ENCODE measurements at regions not wholly inside any gene's neighbourhood (a gene's known extent, or its start where the extent isn't known, plus 50 kb on each side); places are given as distances from the start of the nearest gene placed in this dataset.

GRCh38 chr3:188975600-188976314 lies 196.0 kb upstream of the TPRG1 start:
- in situ Hi-C loops (cut with MboI; ENCODE audit: low pct_ligation_motif_present in 1 of 4, low pct_unique_long_range_greater_than_20kb in 1 of 4, low sequenced_read_pairs in 3 of 4) (no loop called here), intact Hi-C loops (cut with DNase I; ENCODE audit: low total_unique reads) (loop anchor here (10.0 kb wide), 1 partner anchor 169 kb away; no protein-coding TSS in a partner anchor)
- Histone ChIP-seq H3K27me3 (no peaks in the 10 kb centered on the region), H3K27ac (peak overlapping the region; percentile 33 to 69 (median 50)), H3K4me1 (peaks cover 0 to 15% (median 2%) of the 10 kb centered on the region in 4 donors), H3K4me3 (peak overlapping the region in 1 of 4 donors; percentile 6), H3K36me3 (no peaks in the 10 kb centered on the region), H3K9me3 (peaks cover 0 to 8% of the 10 kb centered on the region in 2 donors)
- DNase-seq: no peak
- WGBS, 2 donors (ENCODE audit: low coverage in 1 of 2): 45 to 55% methylated on average over 12 of the region's 12 CpGs
- TF ChIP-seq EP300 (IDR thresholded peaks at IDR 0.05; ENCODE audit: low read depth) (no peak), POLR2A (IDR thresholded peaks at IDR 0.05) (no peak), POLR2AphosphoS5 (IDR thresholded peaks at IDR 0.05) (no peak)
- TF ChIP-seq, protein P1, sequence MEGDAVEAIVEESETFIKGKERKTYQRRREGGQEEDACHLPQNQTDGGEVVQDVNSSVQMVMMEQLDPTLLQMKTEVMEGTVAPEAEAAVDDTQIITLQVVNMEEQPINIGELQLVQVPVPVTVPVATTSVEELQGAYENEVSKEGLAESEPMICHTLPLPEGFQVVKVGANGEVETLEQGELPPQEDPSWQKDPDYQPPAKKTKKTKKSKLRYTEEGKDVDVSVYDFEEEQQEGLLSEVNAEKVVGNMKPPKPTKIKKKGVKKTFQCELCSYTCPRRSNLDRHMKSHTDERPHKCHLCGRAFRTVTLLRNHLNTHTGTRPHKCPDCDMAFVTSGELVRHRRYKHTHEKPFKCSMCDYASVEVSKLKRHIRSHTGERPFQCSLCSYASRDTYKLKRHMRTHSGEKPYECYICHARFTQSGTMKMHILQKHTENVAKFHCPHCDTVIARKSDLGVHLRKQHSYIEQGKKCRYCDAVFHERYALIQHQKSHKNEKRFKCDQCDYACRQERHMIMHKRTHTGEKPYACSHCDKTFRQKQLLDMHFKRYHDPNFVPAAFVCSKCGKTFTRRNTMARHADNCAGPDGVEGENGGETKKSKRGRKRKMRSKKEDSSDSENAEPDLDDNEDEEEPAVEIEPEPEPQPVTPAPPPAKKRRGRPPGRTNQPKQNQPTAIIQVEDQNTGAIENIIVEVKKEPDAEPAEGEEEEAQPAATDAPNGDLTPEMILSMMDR (IDR thresholded peaks at IDR 0.05): no peak

- H3K9me3 ChIP-seq: peaks cover 0 to 1% of the 10 kb centered on the region in 2 donors
- TF ChIP-seq, protein P1 (IDR thresholded peaks at IDR 0.05): no peak
- TF ChIP-seq EP300 (IDR thresholded peaks at IDR 0.05; ENCODE audit: low read depth) (no peak), POLR2AphosphoS5 (IDR thresholded peaks at IDR 0.05) (no peak), POLR2A (IDR thresholded peaks at IDR 0.05) (no peak)
- intact Hi-C loops (cut with DNase I; ENCODE audit: low total_unique reads): loop anchor here (10.0 kb wide), 1 partner anchor 168 kb away; no protein-coding TSS in a partner anchor
- peaks cover 0 to 15% (median 2%) of the 10 kb centered on the region in 4 donors for H3K4me1 ChIP-seq
- no peaks in the 10 kb centered on the region for H3K27me3 ChIP-seq
- WGBS, 2 donors (ENCODE audit: low coverage in 1 of 2): 64 to 90% methylated on average over 3 to 4 of the region's 4 CpGs
- H3K36me3 ChIP-seq: no peaks in the 10 kb centered on the region
- H3K27ac ChIP-seq: peak overlapping the region; percentile 24 to 69 (median 46)
- no peak for DNase-seq
- H3K4me3 ChIP-seq: no peak overlapping the region
- in situ Hi-C loops (cut with MboI; ENCODE audit: low pct_ligation_motif_present in 1 of 4, low pct_unique_long_range_greater_than_20kb in 1 of 4, low sequenced_read_pairs in 3 of 4): no loop called here
Observed at GRCh38 chr3:188976407-188976806, 195.4 kb upstream of the TPRG1 start.

DNA sequence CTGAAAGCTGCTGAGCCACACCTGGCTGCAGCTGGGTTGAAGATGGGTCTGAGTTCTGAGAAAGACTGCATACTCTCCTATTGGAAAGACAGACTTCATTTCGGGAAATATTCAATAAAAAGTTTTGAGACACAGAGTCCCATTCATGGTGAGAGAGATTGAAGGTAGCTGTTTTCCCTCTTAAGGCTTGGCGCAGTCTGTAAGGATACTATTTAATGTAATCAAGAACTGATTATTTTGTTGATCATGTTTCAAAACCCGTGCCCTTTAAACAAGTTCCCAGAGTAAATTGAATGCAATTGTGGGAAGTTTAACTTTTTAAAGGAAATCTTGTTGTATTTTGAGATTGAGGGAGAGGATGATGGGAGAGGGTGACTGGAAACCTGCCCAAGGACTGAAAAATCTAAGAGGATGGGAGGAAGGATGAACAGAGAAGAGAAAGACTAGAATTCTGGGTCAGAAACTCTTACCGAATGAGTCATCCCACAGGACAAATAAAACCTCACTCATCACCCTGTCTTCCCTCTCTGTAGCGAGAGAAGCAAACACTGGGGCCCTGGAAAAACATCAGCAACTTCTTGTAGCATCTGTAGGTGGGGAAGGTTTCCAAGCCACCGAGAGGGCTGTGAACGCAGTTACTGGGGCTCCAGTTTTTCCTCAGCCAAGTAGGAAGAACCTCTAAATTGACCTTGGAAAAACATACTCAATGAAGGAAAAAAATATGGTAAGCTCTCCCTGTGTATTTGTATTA lies 193.2 kb upstream of the TPRG1 start:
- in situ Hi-C loops (cut with MboI; ENCODE audit: low pct_ligation_motif_present in 1 of 4, low pct_unique_long_range_greater_than_20kb in 1 of 4, low sequenced_read_pairs in 3 of 4): no loop called here
- Histone ChIP-seq H3K4me1 (peaks cover 0 to 15% (median 2%) of the 10 kb centered on the region in 4 donors), H3K4me3 (no peak overlapping the region), H3K27me3 (no peaks in the 10 kb centered on the region), H3K27ac (peak overlapping the region; percentile 30 to 51 (median 38)), H3K9me3 (no peaks in the 10 kb centered on the region), H3K36me3 (no peaks in the 10 kb centered on the region)
- no peak for DNase-seq
- no peak for TF ChIP-seq POLR2AphosphoS5 (IDR thresholded peaks at IDR 0.05)
- TF ChIP-seq POLR2A (IDR thresholded peaks at IDR 0.05): no peak
- no peak for TF ChIP-seq EP300 (IDR thresholded peaks at IDR 0.05; ENCODE audit: low read depth)
- TF ChIP-seq, protein P1 (IDR thresholded peaks at IDR 0.05): no peak
- WGBS, 2 donors (ENCODE audit: low coverage in 1 of 2): 63 to 74% methylated on average over 4 to 7 of the region's 7 CpGs
- intact Hi-C loops (cut with DNase I; ENCODE audit: low total_unique reads): loop anchor here (10.0 kb wide), 1 partner anchor 166 kb away; no protein-coding TSS in a partner anchor

DNA sequence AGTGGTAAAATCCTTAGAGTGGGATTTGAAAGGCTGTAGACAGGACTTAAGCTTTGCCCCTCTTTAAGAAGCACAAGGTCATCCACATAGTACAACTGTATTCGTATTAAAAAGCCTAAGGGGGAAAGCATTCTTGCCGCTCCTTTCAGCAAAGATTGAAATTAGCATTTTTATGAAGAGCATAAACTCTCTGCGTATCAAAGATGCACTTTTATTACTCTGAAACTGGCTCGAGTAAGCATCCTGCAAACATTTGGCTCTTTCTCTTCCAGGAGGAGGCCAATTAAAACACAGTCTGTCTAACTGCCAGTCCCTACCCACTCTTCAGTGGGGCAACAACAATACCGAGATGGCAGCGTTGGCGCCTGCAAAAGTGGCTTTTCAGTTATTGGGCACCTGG lies 192.5 kb upstream of the TPRG1 start:
- Histone ChIP-seq H3K27ac (peak overlapping the region; percentile 30 to 51 (median 33)), H3K4me3 (no peak overlapping the region), H3K9me3 (no peaks in the 10 kb centered on the region), H3K27me3 (no peaks in the 10 kb centered on the region), H3K4me1 (peaks cover 0 to 13% (median 2%) of the 10 kb centered on the region in 4 donors), H3K36me3 (no peaks in the 10 kb centered on the region)
- in situ Hi-C loops (cut with MboI; ENCODE audit: low pct_ligation_motif_present in 1 of 4, low pct_unique_long_range_greater_than_20kb in 1 of 4, low sequenced_read_pairs in 3 of 4): no loop called here
- TF ChIP-seq EP300 (IDR thresholded peaks at IDR 0.05; ENCODE audit: low read depth) (no peak), POLR2AphosphoS5 (IDR thresholded peaks at IDR 0.05) (no peak), POLR2A (IDR thresholded peaks at IDR 0.05) (no peak)
- TF ChIP-seq, protein P1 (IDR thresholded peaks at IDR 0.05): no peak
- 55 to 65% methylated on average over 7 of the region's 7 CpGs for whole genome bisulfite sequencing, 2 donors (ENCODE audit: low coverage in 1 of 2)
- DNase-seq: no peak
- intact Hi-C loops (cut with DNase I; ENCODE audit: low total_unique reads): loop anchor here (10.0 kb wide), 1 partner anchor 166 kb away; no protein-coding TSS in a partner anchor
